Activated naive CD8-positive, alpha-beta T cell treated with anti-CD3 and anti-CD28 coated beads for 36 hours (primary cell): ENCODE measurements at regions not wholly inside any gene's neighbourhood (a gene's known extent, or its start where the extent isn't known, plus 50 kb on each side); places are given as distances from the start of the nearest gene placed in this dataset.

Source experiments
- DNase-seq: peaks from one replicate; pipeline ENCODE4 v3.0.0; 2021
- H3K27ac Mint-ChIP-seq: one replicate; pipeline ENCODE4 v1.8.0; 2022; ENCODE audit warnings: mild to moderate bottlenecking, moderate library complexity, mixed read lengths
- H3K27me3 Mint-ChIP-seq: one replicate; pipeline ENCODE4 v1.8.0; 2022; ENCODE audit warnings: mild to moderate bottlenecking, mixed read lengths
- H3K36me3 Mint-ChIP-seq: one replicate; pipeline ENCODE4 v1.8.0; 2021; ENCODE audit warnings: mild to moderate bottlenecking, mixed read lengths
- H3K4me1 Mint-ChIP-seq: one replicate; pipeline ENCODE4 v1.8.0; 2021; ENCODE audit warnings: mixed read lengths
- H3K4me3 Mint-ChIP-seq: one replicate; pipeline ENCODE4 v1.8.0; 2022; ENCODE audit warnings: mild to moderate bottlenecking, moderate library complexity, mixed read lengths
- H3K9me3 Mint-ChIP-seq: one replicate; pipeline ENCODE4 v1.8.0; 2022; ENCODE audit warnings: mixed read lengths

DNA sequence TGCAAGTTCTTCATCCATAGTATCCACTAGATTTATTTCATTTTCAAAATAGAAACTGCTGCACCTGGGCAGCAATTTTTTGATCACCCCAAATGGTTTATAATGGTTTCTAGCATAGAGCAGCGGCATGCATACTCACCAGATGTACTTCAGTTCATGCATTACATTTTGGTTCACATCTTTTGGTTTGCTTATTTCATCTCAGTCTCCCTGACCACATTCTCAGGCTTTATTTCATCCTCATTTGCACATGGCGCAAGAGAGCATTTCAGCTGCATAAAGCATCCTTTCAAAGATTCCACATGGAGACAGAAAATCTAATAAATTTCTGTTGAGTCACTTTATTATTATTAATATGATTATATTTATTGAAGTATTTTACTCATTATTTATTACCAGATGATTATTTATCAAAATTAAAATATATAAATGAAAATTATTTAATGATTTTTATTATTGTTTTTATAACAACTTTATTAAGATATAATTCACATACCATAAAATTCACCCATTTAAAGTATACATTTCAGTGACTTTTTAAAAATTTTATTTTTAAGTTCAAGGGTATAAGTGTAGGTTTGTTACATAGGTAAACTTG is 284.6 kb downstream of the TXNL1 start:
- H3K36me3 Mint-ChIP-seq = no peaks in the 10 kb centered on the region
- DNase-seq = no peak
- no peak overlapping the region for H3K4me3 Mint-ChIP-seq
- no peaks in the 10 kb centered on the region for H3K27me3 Mint-ChIP-seq
- H3K4me1 Mint-ChIP-seq = no peaks in the 10 kb centered on the region
- no peak overlapping the region for H3K27ac Mint-ChIP-seq
- H3K9me3 Mint-ChIP-seq = no peaks in the 10 kb centered on the region

DNA sequence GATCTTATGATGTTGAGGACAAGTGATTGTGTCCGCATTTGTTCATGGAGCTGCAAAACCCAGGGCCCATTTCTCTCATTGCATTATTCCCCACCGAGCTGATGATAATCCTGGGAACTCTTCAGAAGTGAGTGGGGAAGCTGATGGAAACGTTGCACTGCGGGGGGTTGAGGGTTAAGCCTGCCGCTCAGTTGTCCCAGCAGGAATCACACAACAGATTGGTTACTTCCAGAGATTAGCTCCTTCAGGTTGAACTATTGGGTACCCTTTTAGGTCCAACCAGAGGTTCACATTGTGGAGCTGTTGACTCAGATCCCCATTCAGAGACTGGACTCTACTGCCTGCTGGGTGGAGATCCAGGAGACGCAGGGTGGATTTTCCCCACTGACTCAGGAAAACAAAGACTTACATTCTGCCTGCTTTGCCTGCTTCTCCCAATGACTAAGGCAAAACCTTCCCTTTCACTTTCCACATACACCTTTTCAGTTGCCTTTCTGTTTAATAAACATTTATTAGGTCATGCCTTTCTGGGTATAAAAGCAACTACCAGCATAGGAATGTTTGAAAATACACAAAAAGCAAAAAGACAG is 286.4 kb downstream of the TXNL1 start:
- Mint-ChIP-seq H3K9me3 (no peaks in the 10 kb centered on the region), H3K4me1 (no peaks in the 10 kb centered on the region), H3K4me3 (no peak overlapping the region), H3K27ac (no peak overlapping the region), H3K36me3 (no peaks in the 10 kb centered on the region), H3K27me3 (no peaks in the 10 kb centered on the region)
- no peak for DNase-seq

GRCh38 chr18:56337507-56337906 is 300.9 kb downstream of the TXNL1 start:
- no peak for DNase-seq
- Mint-ChIP-seq H3K36me3 (no peaks in the 10 kb centered on the region), H3K4me3 (no peak overlapping the region), H3K4me1 (no peaks in the 10 kb centered on the region), H3K27ac (no peak overlapping the region), H3K9me3 (peaks cover 2% of the 10 kb centered on the region), H3K27me3 (no peaks in the 10 kb centered on the region)

DNA sequence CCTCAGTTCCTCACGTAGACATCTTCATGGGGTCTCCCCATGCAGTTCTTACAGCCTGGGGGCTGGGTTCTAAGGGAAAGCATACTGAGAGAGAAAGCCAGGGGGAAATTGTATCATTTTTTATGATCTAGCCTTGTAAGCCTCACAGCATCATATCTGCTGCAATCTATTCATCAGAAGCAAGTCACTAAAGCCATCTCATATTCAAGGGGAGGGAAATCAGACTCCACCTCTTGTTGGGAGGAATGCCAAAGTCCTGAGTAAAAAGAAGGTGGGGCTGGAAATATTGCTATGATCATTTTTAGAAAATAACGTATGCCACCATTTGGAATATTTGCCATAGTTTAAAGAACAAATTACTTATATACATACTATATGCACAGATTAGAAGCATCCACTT is 304.6 kb downstream of the TXNL1 start:
- no peak for DNase-seq
- no peaks in the 10 kb centered on the region for H3K27me3 Mint-ChIP-seq
- H3K27ac Mint-ChIP-seq = no peak overlapping the region
- no peaks in the 10 kb centered on the region for H3K36me3 Mint-ChIP-seq
- no peaks in the 10 kb centered on the region for H3K9me3 Mint-ChIP-seq
- no peaks in the 10 kb centered on the region for H3K4me1 Mint-ChIP-seq
- H3K4me3 Mint-ChIP-seq = no peak overlapping the region

- DNase-seq = no peak
- Mint-ChIP-seq H3K9me3 (no peaks in the 10 kb centered on the region), H3K36me3 (no peaks in the 10 kb centered on the region), H3K27me3 (no peaks in the 10 kb centered on the region), H3K27ac (no peak overlapping the region), H3K4me1 (no peaks in the 10 kb centered on the region), H3K4me3 (no peak overlapping the region)
Observed at GRCh38 chr18:56333146-56333545, 305.2 kb downstream of the TXNL1 start.

DNA sequence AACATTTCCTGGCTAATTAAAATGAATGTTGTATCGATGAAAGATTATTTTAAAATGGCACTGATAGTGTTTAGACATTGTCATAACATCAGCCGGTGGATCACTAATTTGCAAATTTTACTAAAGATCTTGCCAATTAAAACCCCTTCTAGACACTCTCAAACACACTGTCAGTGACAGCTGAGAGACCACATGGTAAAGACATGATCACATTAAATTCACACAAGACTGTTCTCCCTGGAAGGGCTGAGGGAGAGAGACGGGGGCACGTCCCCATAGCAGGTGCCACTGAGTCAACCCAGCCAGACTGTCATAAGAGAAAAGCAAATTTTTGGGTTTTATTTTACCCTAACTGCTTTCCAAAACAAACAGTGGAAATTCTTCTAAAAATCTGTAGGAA is 306.0 kb downstream of the TXNL1 start:
- DNase-seq = no peak
- Mint-ChIP-seq H3K4me3 (no peak overlapping the region), H3K9me3 (no peaks in the 10 kb centered on the region), H3K27me3 (no peaks in the 10 kb centered on the region), H3K27ac (no peak overlapping the region), H3K4me1 (no peaks in the 10 kb centered on the region), H3K36me3 (no peaks in the 10 kb centered on the region)

- Mint-ChIP-seq H3K4me3 (no peak overlapping the region), H3K9me3 (no peaks in the 10 kb centered on the region), H3K4me1 (no peaks in the 10 kb centered on the region), H3K27ac (no peak overlapping the region), H3K36me3 (no peaks in the 10 kb centered on the region), H3K27me3 (no peaks in the 10 kb centered on the region)
- no peak for DNase-seq
Observed at GRCh38 chr18:56330366-56331110, 307.9 kb downstream of the TXNL1 start.

DNA sequence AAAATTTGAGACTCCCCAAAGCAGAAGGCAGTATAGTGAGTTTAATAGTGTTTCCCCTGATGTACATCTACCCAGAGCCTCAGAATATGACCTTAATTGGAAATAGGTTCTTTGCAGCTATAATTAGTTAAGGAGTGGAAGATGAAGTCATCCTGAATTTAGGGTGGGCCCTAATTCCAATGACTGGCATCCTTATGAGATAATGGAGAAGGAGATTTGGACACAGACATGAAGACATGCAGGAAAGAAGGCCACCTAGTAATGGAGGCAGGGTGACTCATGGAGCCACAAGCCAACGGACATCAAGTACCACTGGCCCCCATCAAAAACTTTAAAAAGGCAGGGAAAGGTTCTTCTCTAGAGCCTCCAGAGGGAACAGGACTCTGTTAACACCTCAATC is 308.9 kb downstream of the TXNL1 start:
- H3K4me3 Mint-ChIP-seq = no peak overlapping the region
- no peaks in the 10 kb centered on the region for H3K36me3 Mint-ChIP-seq
- H3K9me3 Mint-ChIP-seq = no peaks in the 10 kb centered on the region
- no peaks in the 10 kb centered on the region for H3K27me3 Mint-ChIP-seq
- DNase-seq = no peak
- no peak overlapping the region for H3K27ac Mint-ChIP-seq
- no peaks in the 10 kb centered on the region for H3K4me1 Mint-ChIP-seq

- H3K27ac Mint-ChIP-seq = no peak overlapping the region
- no peaks in the 10 kb centered on the region for H3K4me1 Mint-ChIP-seq
- no peak overlapping the region for H3K4me3 Mint-ChIP-seq
- no peaks in the 10 kb centered on the region for H3K36me3 Mint-ChIP-seq
- H3K27me3 Mint-ChIP-seq = no peaks in the 10 kb centered on the region
- no peaks in the 10 kb centered on the region for H3K9me3 Mint-ChIP-seq
- no peak for DNase-seq
Observed at GRCh38 chr18:56327191-56327885, 311.1 kb downstream of the TXNL1 start.

DNA sequence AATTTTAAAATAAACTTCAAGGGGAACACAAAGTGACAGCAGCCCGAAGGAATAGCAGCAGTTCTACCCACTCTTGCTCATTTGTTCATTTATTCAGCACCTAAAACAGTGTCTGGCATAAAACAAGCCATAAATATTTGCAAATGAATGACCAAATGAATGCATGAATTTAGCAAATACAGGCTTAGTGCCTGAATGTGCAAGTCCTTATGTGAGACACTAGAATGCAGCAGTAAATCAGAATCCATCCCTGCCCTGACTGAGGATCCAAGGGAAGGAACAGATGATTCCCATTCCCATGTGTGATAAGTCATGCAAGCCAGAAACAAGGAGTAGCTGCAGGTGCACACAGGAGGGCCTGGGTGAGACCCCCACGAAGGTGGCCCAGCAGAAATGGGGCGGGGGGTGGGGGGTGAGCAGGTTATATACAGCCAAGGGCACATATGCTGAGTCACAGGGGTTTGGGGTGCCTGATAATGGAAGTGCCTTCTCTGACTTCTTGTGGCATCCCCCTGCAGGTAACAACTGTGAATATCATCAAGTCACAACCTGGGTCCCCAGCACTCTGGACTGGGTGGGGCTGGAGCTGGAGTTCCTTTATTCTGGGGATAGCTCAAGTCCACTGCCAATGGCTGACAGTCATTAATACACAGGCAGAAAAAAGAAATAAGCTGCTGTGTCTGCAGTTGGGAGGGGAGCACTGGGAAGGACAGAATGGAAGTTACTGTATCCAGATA is 311.9 kb downstream of the TXNL1 start:
- Mint-ChIP-seq H3K27me3 (no peaks in the 10 kb centered on the region), H3K4me1 (no peaks in the 10 kb centered on the region), H3K27ac (no peak overlapping the region), H3K9me3 (no peaks in the 10 kb centered on the region), H3K36me3 (no peaks in the 10 kb centered on the region), H3K4me3 (no peak overlapping the region)
- DNase-seq = no peak

DNA sequence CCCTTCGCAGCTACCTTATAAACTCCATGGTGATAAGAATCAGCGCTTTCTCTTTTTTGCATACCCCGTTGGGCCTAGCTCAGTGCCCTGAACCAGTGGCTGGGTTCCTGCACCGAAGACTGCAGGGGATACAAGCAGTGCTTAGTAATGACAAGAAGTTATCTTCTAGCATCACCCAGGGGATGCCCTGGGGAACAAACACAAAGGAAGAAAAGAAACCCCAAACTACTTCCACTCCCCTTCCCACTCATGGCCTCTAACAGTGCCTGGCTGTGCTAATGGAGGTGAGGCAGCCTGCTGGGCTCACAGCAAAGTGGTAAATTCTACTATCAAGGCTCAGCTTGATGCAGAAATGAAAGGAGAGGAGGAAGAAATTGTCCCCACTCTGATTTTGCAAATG is 314.7 kb downstream of the TXNL1 start:
- no peak for DNase-seq
- Mint-ChIP-seq H3K36me3 (no peaks in the 10 kb centered on the region), H3K9me3 (peaks cover 2% of the 10 kb centered on the region), H3K4me1 (no peaks in the 10 kb centered on the region), H3K27me3 (peaks cover 6% of the 10 kb centered on the region), H3K4me3 (no peak overlapping the region), H3K27ac (no peak overlapping the region)

DNA sequence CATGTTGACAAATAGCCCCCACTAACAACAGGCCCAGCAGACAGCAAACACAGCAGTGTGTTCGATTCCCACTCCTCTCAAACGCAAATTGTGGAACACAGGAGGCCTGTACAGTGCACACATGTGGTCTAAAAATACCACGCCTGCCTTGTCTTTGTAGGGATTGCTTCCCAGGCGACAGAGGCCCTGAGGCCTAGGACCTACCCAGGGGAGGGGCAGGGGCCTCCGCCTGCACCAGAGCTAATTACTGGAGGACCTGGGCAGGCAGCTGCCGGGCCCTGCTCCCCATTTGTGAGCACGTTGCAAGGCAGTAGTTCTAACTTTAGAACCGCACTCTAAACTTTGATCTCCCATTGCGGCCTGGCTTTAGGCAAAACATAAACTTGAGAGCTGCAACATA is 316.0 kb downstream of the TXNL1 start:
- Mint-ChIP-seq H3K4me3 (no peak overlapping the region), H3K27ac (no peak overlapping the region), H3K4me1 (no peaks in the 10 kb centered on the region), H3K9me3 (peaks cover 2% of the 10 kb centered on the region), H3K27me3 (peaks cover 6% of the 10 kb centered on the region), H3K36me3 (no peaks in the 10 kb centered on the region)
- DNase-seq = no peak

GRCh38 chr18:56321470-56321869 is 316.9 kb downstream of the TXNL1 start:
- no peak for DNase-seq
- H3K27me3 Mint-ChIP-seq = peaks cover 6% of the 10 kb centered on the region
- no peaks in the 10 kb centered on the region for H3K4me1 Mint-ChIP-seq
- H3K9me3 Mint-ChIP-seq = peaks cover 2% of the 10 kb centered on the region
- no peak overlapping the region for H3K27ac Mint-ChIP-seq
- no peaks in the 10 kb centered on the region for H3K36me3 Mint-ChIP-seq
- no peak overlapping the region for H3K4me3 Mint-ChIP-seq

DNA sequence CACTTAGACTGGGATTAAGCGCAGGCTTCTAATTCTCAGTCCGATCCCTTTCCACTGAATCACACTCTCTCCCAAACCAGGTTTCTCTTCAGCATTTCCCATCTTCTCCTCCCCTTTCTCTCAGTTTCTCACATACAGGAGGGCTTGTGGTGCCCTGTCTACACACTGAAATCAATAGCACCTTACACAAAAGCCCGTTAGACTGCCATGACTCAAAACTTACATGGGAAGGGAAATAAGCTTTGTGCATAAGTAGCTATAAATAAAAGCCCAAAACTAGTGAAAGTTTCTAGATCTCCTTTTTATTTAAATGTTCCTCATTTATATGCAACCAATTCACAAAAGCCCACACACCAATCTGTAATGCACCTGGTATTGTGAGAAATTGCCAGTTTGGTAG is 318.4 kb downstream of the TXNL1 start:
- Mint-ChIP-seq H3K36me3 (no peaks in the 10 kb centered on the region), H3K4me3 (no peak overlapping the region), H3K27ac (no peak overlapping the region), H3K4me1 (no peaks in the 10 kb centered on the region), H3K27me3 (peaks cover 6% of the 10 kb centered on the region), H3K9me3 (peaks cover 2% of the 10 kb centered on the region)
- no peak for DNase-seq

DNA sequence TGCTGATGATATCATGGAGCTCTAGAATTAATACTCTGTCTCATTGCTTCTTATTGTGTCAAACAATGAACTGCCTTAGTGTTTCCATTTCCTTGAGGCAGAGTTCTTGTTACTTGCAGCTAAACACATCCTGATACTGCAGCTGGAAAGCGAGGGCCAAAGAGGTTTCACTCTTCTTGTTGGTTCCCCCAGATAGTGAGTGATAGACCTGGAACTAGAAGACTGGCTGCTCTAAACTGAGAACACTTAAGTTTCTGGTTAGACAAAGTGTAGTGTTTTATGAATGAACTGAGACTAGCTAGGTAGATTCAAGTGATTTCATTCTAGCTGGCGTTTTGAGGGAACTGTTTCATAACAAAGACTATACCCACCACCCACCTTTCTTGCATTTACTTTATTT is 321.7 kb downstream of the TXNL1 start:
- Mint-ChIP-seq H3K27me3 (peaks cover 6% of the 10 kb centered on the region), H3K4me1 (no peaks in the 10 kb centered on the region), H3K4me3 (no peak overlapping the region), H3K27ac (no peak overlapping the region), H3K9me3 (peaks cover 2% of the 10 kb centered on the region), H3K36me3 (no peaks in the 10 kb centered on the region)
- DNase-seq = no peak
